DOHH2 (cell line): ENCODE measurements at regions not wholly inside any gene's neighbourhood (a gene's known extent, or its start where the extent isn't known, plus 50 kb on each side); places are given as distances from the start of the nearest gene placed in this dataset.
"Not testable (repeated sequence)": the region's sequence is repeated elsewhere in the genome, so short reads cannot be mapped to it uniquely, and the experiment has no call there.

ENCODE experiments used
- H3F3A ChIP-seq: fragments of 200-600 bp; sonication (generic), shearing (Covaris generic); 2 replicates; pipeline ENCODE4 v1.6.0; 2016; ENCODE audit warnings: antibody characterized with exemption, mild to moderate bottlenecking; ENCODE audit not compliant: control insufficient read depth, insufficient read depth
- H3K27ac ChIP-seq: fragments of 200-600 bp; sonication (generic); 2 replicates; pipeline ENCODE4 v1.5.1; 2014; ENCODE audit warnings: low read depth, mild to moderate bottlenecking, low read length, moderate library complexity
- H3K27me3 ChIP-seq: fragments of 200-600 bp; sonication (generic); 2 replicates; pipeline ENCODE4 v1.6.1; 2014; ENCODE audit warnings: mild to moderate bottlenecking, low read length, mixed read lengths; ENCODE audit not compliant: control insufficient read depth
- H3K36me3 ChIP-seq: fragments of 200-600 bp; sonication (generic); 2 replicates; pipeline ENCODE4 v1.6.1; 2014; ENCODE audit warnings: mild to moderate bottlenecking, low read length, moderate library complexity, mixed read lengths; ENCODE audit not compliant: control insufficient read depth
- H3K4me1 ChIP-seq: fragments of 200-600 bp; sonication (generic); 2 replicates; pipeline ENCODE4 v1.6.1; 2014; ENCODE audit warnings: mild to moderate bottlenecking, low read length, mixed read lengths; ENCODE audit not compliant: control insufficient read depth
- H3K4me2 ChIP-seq: fragments of 200-600 bp; sonication (generic); 2 replicates; pipeline ENCODE4 v1.6.0; 2014; ENCODE audit warnings: mild to moderate bottlenecking, low read length, moderate library complexity
- H3K4me3 ChIP-seq: fragments of 200-600 bp; sonication (generic); 2 replicates; pipeline ENCODE4 v1.5.1; 2014; ENCODE audit warnings: mild to moderate bottlenecking, low read length, mixed read lengths
- H3K79me2 ChIP-seq: fragments of 200-600 bp; sonication (generic); 2 replicates; pipeline ENCODE4 v1.6.1; 2014; ENCODE audit warnings: mild to moderate bottlenecking, low read length, mixed read lengths; ENCODE audit not compliant: control insufficient read depth
- H3K9me2 ChIP-seq: fragments of 200-600 bp; sonication (generic); replicated peaks from 2 replicates; pipeline ENCODE4 v1.6.1; 2014; ENCODE audit warnings: mild to moderate bottlenecking, low read length, mixed read lengths; ENCODE audit not compliant: control insufficient read depth
- H3K9me3 ChIP-seq: fragments of 200-600 bp; sonication (generic); 2 replicates; pipeline ENCODE4 v1.6.1; 2014; ENCODE audit warnings: antibody characterized with exemption, low read length, mixed read lengths; ENCODE audit not compliant: control insufficient read depth, insufficient read depth
- H4K20me1 ChIP-seq: fragments of 200-600 bp; sonication (generic); 2 replicates; pipeline ENCODE4 v1.6.0; 2014; ENCODE audit warnings: low read depth, mild to moderate bottlenecking, antibody characterized with exemption, low read length, moderate library complexity; ENCODE audit not compliant: control insufficient read depth, insufficient read depth
- EZH2phosphoT487 ChIP-seq: fragments of 200-600 bp; sonication (generic); IDR thresholded peaks from 2 replicates; pipeline ENCODE4 v1.6.1; 2017; ENCODE audit warnings: borderline replicate concordance, mild to moderate bottlenecking, antibody characterized with exemption, low read length, moderate library complexity, mixed read lengths
- TF ChIP-seq, protein P1 (sequence below): fragments of 200-600 bp; sonication (generic); IDR thresholded peaks from one replicate; pipeline ENCODE4 v1.5.1; 2014; ENCODE audit warnings: antibody characterized with exemption, mild to moderate bottlenecking, low read depth, low read length; ENCODE audit not compliant: poor library complexity, severe bottlenecking

DNA sequence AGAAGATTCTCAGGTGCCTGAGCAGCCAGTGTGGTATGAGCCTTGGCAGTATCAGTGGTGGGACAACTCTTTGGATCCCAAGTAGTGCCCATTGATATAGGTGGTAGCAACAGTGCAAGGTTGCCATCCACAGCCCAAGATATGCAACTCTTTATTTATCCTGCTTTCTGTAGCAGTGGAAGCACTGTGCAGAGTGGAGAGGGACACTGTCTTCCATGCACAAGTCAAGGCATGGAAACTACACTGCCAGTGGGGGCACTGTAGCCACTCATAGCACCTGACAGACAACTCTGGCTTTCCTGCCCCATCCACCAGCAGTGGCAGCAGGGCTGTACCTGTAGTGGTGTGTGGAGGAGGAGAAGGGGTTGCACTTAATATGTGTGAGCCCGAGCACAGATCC, 409.6 kb upstream of the TMEFF2 start:
- Histone ChIP-seq H3K4me3 (no peak overlapping the region), H3K27ac (no peak overlapping the region), H3K36me3 (no peaks in the 10 kb centered on the region), H3K4me1 (no peaks in the 10 kb centered on the region), H4K20me1 (no peaks in the 10 kb centered on the region), H3K79me2 (no peaks in the 10 kb centered on the region), H3K9me3 (no peaks in the 10 kb centered on the region; the same call in 1 of the 2 replicates), H3K4me2 (no peak overlapping the region), H3F3A (no peaks in the 10 kb centered on the region), H3K27me3 (no peaks in the 10 kb centered on the region), H3K9me2 (no peaks in the 10 kb centered on the region)
- TF ChIP-seq, protein P1, sequence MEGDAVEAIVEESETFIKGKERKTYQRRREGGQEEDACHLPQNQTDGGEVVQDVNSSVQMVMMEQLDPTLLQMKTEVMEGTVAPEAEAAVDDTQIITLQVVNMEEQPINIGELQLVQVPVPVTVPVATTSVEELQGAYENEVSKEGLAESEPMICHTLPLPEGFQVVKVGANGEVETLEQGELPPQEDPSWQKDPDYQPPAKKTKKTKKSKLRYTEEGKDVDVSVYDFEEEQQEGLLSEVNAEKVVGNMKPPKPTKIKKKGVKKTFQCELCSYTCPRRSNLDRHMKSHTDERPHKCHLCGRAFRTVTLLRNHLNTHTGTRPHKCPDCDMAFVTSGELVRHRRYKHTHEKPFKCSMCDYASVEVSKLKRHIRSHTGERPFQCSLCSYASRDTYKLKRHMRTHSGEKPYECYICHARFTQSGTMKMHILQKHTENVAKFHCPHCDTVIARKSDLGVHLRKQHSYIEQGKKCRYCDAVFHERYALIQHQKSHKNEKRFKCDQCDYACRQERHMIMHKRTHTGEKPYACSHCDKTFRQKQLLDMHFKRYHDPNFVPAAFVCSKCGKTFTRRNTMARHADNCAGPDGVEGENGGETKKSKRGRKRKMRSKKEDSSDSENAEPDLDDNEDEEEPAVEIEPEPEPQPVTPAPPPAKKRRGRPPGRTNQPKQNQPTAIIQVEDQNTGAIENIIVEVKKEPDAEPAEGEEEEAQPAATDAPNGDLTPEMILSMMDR = no peak
- TF ChIP-seq EZH2phosphoT487 = no peak

DNA sequence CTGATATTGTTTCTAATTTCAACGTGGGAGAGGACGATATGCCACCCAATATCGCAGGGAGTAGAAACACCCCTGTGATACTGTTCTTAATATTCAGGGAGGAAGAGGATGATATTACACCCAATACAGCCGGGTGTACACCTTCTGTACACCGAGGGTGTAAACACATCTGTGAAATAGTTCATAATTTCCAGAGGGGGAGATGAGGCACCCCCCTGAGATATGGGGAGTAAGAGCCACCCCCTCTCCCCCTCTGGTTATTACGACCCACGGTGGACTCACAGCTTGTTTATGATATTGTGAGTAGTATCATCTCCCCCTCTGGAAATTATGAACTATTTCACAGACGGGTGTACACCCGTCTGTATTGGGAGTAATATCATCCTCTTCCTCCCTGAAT, 403.9 kb upstream of the TMEFF2 start:
- not testable (repeated sequence) for H3F3A ChIP-seq, H3K4me3 ChIP-seq, H3K27me3 ChIP-seq, H3K79me2 ChIP-seq, H3K4me1 ChIP-seq, H4K20me1 ChIP-seq, H3K36me3 ChIP-seq, H3K4me2 ChIP-seq, H3K9me3 ChIP-seq, H3K9me2 ChIP-seq, H3K27ac ChIP-seq

GRCh38 chr2:192593561-192593960, 398.8 kb upstream of the TMEFF2 start:
- H3K9me3 ChIP-seq = no peaks in the 10 kb centered on the region
- no peak for TF ChIP-seq EZH2phosphoT487
- TF ChIP-seq, protein P1 = no peak
- no peaks in the 10 kb centered on the region for H3K4me1 ChIP-seq
- H3F3A ChIP-seq = no peaks in the 10 kb centered on the region
- no peak overlapping the region for H3K4me2 ChIP-seq
- no peaks in the 10 kb centered on the region for H3K27me3 ChIP-seq
- no peak overlapping the region for H3K4me3 ChIP-seq
- no peaks in the 10 kb centered on the region for H3K36me3 ChIP-seq
- H3K27ac ChIP-seq = no peak overlapping the region
- H3K79me2 ChIP-seq = no peaks in the 10 kb centered on the region
- H3K9me2 ChIP-seq = no peaks in the 10 kb centered on the region
- no peaks in the 10 kb centered on the region for H4K20me1 ChIP-seq

GRCh38 chr2:192591617-192592016, 396.9 kb upstream of the TMEFF2 start:
- no peak overlapping the region for H3K4me2 ChIP-seq
- no peak overlapping the region for H3K4me3 ChIP-seq
- no peaks in the 10 kb centered on the region for H3K36me3 ChIP-seq
- H3K27me3 ChIP-seq = no peaks in the 10 kb centered on the region
- no peaks in the 10 kb centered on the region for H4K20me1 ChIP-seq
- no peaks in the 10 kb centered on the region for H3K4me1 ChIP-seq
- no peaks in the 10 kb centered on the region for H3K9me3 ChIP-seq
- H3K9me2 ChIP-seq = no peaks in the 10 kb centered on the region
- H3F3A ChIP-seq = no peaks in the 10 kb centered on the region
- H3K27ac ChIP-seq = no peak overlapping the region
- TF ChIP-seq EZH2phosphoT487 = no peak
- TF ChIP-seq, protein P1 = no peak
- H3K79me2 ChIP-seq = no peaks in the 10 kb centered on the region
